ENCODE measurements at regions not wholly inside any gene's neighbourhood (a gene's known extent, or its start where the extent isn't known, plus 50 kb on each side); places are given as distances from the start of the nearest gene placed in this dataset.
"Not testable (repeated sequence)": the region's sequence is repeated elsewhere in the genome, so short reads cannot be mapped to it uniquely, and the experiment has no call there.

GRCh38 chr21:26236281-26236680, 65.7 kb upstream of the APP start:
- no peak for TF ChIP-seq BACH2 (CRISPR knock-in tag; IDR thresholded peaks at IDR 0.05; ENCODE audit: borderline replicate concordance)
- TF ChIP-seq ZC3H10 (CRISPR knock-in tag; IDR thresholded peaks at IDR 0.05), result no peak
- TF ChIP-seq SNAI2 (CRISPR knock-in tag; IDR thresholded peaks at IDR 0.05), result no peak
- TF ChIP-seq OSR1 (CRISPR knock-in tag; IDR thresholded peaks at IDR 0.05), result no peak
- no peak for TF ChIP-seq ISL1 (CRISPR knock-in tag; IDR thresholded peaks at IDR 0.05)
- TF ChIP-seq, protein P1, sequence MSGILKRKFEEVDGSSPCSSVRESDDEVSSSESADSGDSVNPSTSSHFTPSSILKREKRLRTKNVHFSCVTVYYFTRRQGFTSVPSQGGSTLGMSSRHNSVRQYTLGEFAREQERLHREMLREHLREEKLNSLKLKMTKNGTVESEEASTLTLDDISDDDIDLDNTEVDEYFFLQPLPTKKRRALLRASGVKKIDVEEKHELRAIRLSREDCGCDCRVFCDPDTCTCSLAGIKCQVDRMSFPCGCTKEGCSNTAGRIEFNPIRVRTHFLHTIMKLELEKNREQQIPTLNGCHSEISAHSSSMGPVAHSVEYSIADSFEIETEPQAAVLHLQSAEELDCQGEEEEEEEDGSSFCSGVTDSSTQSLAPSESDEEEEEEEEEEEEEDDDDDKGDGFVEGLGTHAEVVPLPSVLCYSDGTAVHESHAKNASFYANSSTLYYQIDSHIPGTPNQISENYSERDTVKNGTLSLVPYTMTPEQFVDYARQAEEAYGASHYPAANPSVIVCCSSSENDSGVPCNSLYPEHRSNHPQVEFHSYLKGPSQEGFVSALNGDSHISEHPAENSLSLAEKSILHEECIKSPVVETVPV (CRISPR knock-in tag; IDR thresholded peaks at IDR 0.05), result no peak
- no peak for TF ChIP-seq TOX (CRISPR knock-in tag; IDR thresholded peaks at IDR 0.05; ENCODE audit: borderline replicate concordance)
- TF ChIP-seq, protein P2, sequence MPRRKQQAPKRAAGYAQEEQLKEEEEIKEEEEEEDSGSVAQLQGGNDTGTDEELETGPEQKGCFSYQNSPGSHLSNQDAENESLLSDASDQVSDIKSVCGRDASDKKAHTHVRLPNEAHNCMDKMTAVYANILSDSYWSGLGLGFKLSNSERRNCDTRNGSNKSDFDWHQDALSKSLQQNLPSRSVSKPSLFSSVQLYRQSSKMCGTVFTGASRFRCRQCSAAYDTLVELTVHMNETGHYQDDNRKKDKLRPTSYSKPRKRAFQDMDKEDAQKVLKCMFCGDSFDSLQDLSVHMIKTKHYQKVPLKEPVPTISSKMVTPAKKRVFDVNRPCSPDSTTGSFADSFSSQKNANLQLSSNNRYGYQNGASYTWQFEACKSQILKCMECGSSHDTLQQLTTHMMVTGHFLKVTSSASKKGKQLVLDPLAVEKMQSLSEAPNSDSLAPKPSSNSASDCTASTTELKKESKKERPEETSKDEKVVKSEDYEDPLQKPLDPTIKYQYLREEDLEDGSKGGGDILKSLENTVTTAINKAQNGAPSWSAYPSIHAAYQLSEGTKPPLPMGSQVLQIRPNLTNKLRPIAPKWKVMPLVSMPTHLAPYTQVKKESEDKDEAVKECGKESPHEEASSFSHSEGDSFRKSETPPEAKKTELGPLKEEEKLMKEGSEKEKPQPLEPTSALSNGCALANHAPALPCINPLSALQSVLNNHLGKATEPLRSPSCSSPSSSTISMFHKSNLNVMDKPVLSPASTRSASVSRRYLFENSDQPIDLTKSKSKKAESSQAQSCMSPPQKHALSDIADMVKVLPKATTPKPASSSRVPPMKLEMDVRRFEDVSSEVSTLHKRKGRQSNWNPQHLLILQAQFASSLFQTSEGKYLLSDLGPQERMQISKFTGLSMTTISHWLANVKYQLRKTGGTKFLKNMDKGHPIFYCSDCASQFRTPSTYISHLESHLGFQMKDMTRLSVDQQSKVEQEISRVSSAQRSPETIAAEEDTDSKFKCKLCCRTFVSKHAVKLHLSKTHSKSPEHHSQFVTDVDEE (CRISPR knock-in tag; IDR thresholded peaks at IDR 0.05), result no peak
- no peak for TF ChIP-seq ZFP30 (CRISPR knock-in tag; IDR thresholded peaks at IDR 0.05)
- no peak for TF ChIP-seq PPARA (CRISPR knock-in tag; IDR thresholded peaks at IDR 0.05; ENCODE audit: borderline replicate concordance)
- TF ChIP-seq POU6F1 (CRISPR knock-in tag; IDR thresholded peaks at IDR 0.05; ENCODE audit: borderline replicate concordance, low read depth), result no peak
- no peak for ATAC-seq

GRCh38 chr21:26233297-26233696, 62.7 kb upstream of the APP start:
- ATAC-seq, result not testable (repeated sequence)

GRCh38 chr21:26232491-26232890, 61.9 kb upstream of the APP start:
- ATAC-seq, result not testable (repeated sequence)

DNA sequence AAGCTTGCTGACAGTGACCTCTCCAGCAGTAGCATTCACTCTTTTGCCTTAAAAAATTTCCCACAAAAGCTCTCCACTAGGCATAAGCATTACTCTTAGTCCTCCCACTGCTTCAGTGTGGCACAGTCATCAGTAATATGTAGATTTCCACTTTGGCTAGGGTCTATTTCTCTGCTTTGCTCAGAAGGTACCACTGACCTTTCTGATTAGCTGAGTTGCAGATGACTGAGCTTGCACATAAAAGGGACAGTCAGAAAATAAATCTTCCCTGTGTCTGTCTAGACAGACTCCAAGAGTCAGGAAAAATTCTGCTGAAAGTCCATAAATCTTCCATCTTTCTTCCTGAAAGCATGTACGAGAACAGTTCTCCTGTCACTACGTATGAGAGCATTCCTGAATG, 56.6 kb upstream of the APP start:
- ATAC-seq, result no peak
- TF ChIP-seq POU6F1 (CRISPR knock-in tag; IDR thresholded peaks at IDR 0.05; ENCODE audit: borderline replicate concordance, low read depth) (no peak), SNAI2 (CRISPR knock-in tag; IDR thresholded peaks at IDR 0.05) (no peak), GLIS3 (CRISPR knock-in tag; IDR thresholded peaks at IDR 0.05) (no peak), ZFP30 (CRISPR knock-in tag; IDR thresholded peaks at IDR 0.05) (no peak), ZC3H10 (CRISPR knock-in tag; IDR thresholded peaks at IDR 0.05) (no peak), CSDC2 (CRISPR knock-in tag; IDR thresholded peaks at IDR 0.05) (no peak), CREB5 (CRISPR knock-in tag; IDR thresholded peaks at IDR 0.05; ENCODE audit: low read depth) (no peak), ZFP3 (CRISPR knock-in tag; IDR thresholded peaks at IDR 0.05) (no peak)
- TF ChIP-seq, protein P1 (CRISPR knock-in tag; IDR thresholded peaks at IDR 0.05), result no peak

DNA sequence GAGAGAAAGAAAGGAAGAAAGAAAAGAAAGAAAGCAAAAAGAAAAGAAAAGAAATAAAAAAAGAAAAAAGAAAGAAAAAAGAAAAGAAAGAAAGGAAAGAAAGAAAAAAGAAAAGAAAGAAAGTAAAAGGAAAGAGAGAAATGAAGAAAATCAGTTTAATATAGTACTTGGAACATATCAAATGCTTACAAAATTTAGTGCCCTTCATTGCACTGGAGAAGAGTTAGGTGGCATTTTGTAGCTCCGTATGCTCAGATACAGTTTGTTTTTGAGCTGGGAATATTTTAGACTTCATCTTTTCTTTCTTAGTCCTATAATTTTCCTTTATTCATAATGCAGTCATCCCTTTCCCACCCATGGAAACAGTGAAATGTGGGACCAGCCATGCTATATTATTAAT, 56.2 kb upstream of the APP start:
- no peak for ATAC-seq
- no peak for TF ChIP-seq ARNTL (CRISPR knock-in tag; IDR thresholded peaks at IDR 0.05; ENCODE audit: borderline replicate concordance, low read depth)
- no peak for TF ChIP-seq ZNF8 (CRISPR knock-in tag; IDR thresholded peaks at IDR 0.05)
- TF ChIP-seq, protein P2 (CRISPR knock-in tag; IDR thresholded peaks at IDR 0.05), result no peak
- TF ChIP-seq, protein P1 (CRISPR knock-in tag; IDR thresholded peaks at IDR 0.05), result no peak
